Ovary (tissue), 7 donors: ENCODE measurements at regions not wholly inside any gene's neighbourhood (a gene's known extent, or its start where the extent isn't known, plus 50 kb on each side); places are given as distances from the start of the nearest gene placed in this dataset.

Source experiments
- DNase-seq, 5 donors: peaks; one replicate each; pipeline ENCODE4 v3.0.0-alpha.2; 2019 to 2020
- H3K27ac ChIP-seq, 2 donors: fragments of 200-600 bp; one replicate each; pipeline versions ENCODE4 v1.5.1 to v1.8.0; 2019 to 2022
- H3K27me3 ChIP-seq: fragments of 200-600 bp; one replicate; pipeline ENCODE4 v1.8.0; 2022
- H3K36me3 ChIP-seq: fragments of 200-600 bp; sonication (generic); one replicate; pipeline ENCODE4 v1.5.1; 2019
- H3K4me1 ChIP-seq: one replicate; pipeline ENCODE4 v1.8.1; 2013; ENCODE audit warnings: mild to moderate bottlenecking, moderate library complexity; ENCODE audit not compliant: insufficient read depth
- H3K4me3 ChIP-seq: fragments of 200-600 bp; sonication (generic); one replicate; pipeline ENCODE4 v1.5.1; 2017
- H3K9me3 ChIP-seq, 2 donors: fragments of 200-600 bp in 1 of 2; sonication (generic) in 1 of 2; one replicate each; pipeline versions ENCODE4 v1.5.1 to v1.8.1; 2013 to 2019; ENCODE audit warnings: mild to moderate bottlenecking in 1 of 2, moderate library complexity in 1 of 2
- EP300 ChIP-seq: sonication (generic); formaldehyde crosslinking; IDR thresholded peaks from one replicate; pipeline ENCODE4 v1.6.1; 2017; ENCODE audit warnings: antibody characterized with exemption
- POLR2A ChIP-seq: fragments of 450-650 bp; IDR thresholded peaks from one replicate; pipeline ENCODE4 v1.6.1; 2017; ENCODE audit warnings: antibody characterized with exemption, mild to moderate bottlenecking, moderate library complexity
- WGBS, 3 donors: extraction: QIAGEN DNeasy Blood & Tissue Kit in 1 of 3; methylation state at CpG; one replicate each; pipeline versions ENCODE4 v1.1.5 to v1.1.7; 2013 to 2017; 5-methylcytosine and 5-hydroxymethylcytosine counted together
- intact Hi-C, 4 donors: fragments of 100-400 bp; cut with DNase I; formaldehyde crosslinking; loops; one replicate each; pipeline versions ENCODE4 v1.11.0 to v1.15.1; 2022 to 2023
- TF ChIP-seq, protein P1 (sequence below), 3 donors: fragments of 450-650 bp in 2 of 3; fragments of 200-600 bp in 1 of 3; IDR thresholded peaks; one replicate each; pipeline versions ENCODE4 v1.5.1 to v1.8.0; 2016 to 2022; ENCODE audit warnings: antibody characterized with exemption in 3 of 3, mild to moderate bottlenecking in 1 of 3
- donor health status: DM: no; HTN: no; CAD: no; lungs with moderate emphysema.
- donor health status: DM: no; HTN: no; CAD: no.
- donor health status: Bipolar disorder and iron deficiency.
- donor health status: DM: no; HTN: no; CAD: no.
- donor health status: DM: yes; HTN: yes; CAD: no.

DNA sequence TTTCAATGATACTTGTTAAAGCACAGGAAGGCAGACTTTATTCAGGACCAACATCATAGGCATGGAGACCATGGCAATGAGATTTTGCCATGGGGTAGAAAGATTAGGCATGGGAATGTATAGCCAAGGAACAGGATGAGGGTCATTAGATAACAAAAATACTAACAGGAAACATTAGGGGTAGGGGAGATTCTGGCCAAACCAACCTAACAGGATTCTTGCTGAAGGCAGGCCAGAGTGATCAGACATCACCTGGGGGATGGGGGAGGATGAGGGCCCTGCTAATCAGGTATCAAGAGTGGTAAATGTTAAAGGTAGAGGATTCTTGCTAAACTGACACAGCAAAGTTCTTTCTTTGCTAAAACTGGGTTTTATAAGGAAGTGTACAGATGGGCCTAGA, 481.8 kb downstream of the ETS1 start:
- Histone ChIP-seq H3K27ac (no peak overlapping the region), H3K36me3 (no peaks in the 10 kb centered on the region), H3K27me3 (no peaks in the 10 kb centered on the region), H3K4me3 (no peak overlapping the region), H3K4me1 (no peaks in the 10 kb centered on the region), H3K9me3 (no peaks in the 10 kb centered on the region)
- no peak for TF ChIP-seq EP300
- TF ChIP-seq POLR2A = no peak
- TF ChIP-seq, protein P1, sequence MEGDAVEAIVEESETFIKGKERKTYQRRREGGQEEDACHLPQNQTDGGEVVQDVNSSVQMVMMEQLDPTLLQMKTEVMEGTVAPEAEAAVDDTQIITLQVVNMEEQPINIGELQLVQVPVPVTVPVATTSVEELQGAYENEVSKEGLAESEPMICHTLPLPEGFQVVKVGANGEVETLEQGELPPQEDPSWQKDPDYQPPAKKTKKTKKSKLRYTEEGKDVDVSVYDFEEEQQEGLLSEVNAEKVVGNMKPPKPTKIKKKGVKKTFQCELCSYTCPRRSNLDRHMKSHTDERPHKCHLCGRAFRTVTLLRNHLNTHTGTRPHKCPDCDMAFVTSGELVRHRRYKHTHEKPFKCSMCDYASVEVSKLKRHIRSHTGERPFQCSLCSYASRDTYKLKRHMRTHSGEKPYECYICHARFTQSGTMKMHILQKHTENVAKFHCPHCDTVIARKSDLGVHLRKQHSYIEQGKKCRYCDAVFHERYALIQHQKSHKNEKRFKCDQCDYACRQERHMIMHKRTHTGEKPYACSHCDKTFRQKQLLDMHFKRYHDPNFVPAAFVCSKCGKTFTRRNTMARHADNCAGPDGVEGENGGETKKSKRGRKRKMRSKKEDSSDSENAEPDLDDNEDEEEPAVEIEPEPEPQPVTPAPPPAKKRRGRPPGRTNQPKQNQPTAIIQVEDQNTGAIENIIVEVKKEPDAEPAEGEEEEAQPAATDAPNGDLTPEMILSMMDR (IDR thresholded peaks at IDR 0.05) = no peak
- DNase-seq = no peak
- intact Hi-C loops = no loop called here

DNA sequence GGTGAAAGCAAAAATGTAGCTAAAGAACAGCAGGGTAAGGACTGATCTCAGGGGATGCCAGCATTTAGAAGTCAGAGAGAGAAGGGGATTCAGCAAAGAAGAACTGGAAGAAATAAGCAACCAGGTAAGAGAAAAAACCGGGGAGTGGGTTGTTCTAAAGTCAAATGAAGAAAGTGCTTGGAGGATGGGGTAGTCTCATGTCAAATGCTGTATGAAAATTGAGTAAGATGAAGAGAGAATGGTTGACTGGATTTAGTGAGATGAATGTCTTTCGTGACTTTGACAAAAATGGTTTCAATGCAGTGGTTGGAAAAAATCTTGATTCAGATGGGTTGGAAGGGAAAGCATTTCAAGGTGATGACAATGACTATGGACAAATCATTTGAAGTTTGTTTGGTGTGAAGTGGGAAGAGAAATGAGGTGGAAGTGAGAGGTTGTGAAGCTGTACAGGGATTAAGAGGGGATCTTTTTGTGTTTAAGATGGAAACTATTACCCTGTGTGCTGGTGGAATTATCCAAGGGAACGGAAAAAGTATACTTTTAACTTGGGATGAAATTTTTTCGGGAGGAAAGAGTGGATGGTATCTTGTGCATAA, 484.0 kb downstream of the ETS1 start:
- TF ChIP-seq EP300 (no peak), POLR2A (no peak)
- TF ChIP-seq, protein P1 (IDR thresholded peaks at IDR 0.05) = no peak
- Histone ChIP-seq H3K27ac (no peak overlapping the region), H3K9me3 (no peaks in the 10 kb centered on the region), H3K4me3 (no peak overlapping the region), H3K27me3 (no peaks in the 10 kb centered on the region), H3K4me1 (no peaks in the 10 kb centered on the region), H3K36me3 (no peaks in the 10 kb centered on the region)
- no peak for DNase-seq
- WGBS, 3 donors = 89 to 96% (median 92%) methylated on average over 4 of the region's 4 CpGs
- intact Hi-C loops = no loop called here

DNA sequence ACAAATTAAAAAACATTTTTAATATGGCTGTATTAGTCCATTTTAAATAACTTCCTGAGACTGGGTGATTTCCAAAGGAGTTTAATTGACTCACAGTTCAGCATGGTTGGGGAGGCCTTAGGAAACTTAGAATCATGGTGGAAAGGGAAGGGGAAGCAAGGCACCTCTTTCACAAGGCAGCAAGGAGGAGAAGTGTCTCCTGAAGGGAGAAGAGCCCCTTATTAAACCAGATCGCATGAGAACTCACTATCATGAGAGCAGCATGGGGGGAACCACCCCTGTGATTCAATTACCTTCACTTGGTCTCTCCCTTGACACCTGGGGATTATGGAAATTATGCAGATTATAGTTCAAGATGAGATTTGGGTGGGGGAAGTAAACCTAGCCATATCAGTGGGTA, 488.6 kb downstream of the ETS1 start:
- no peak overlapping the region for H3K4me3 ChIP-seq
- DNase-seq = no peak
- intact Hi-C loops = no loop called here
- no peaks in the 10 kb centered on the region for H3K9me3 ChIP-seq
- no peaks in the 10 kb centered on the region for H3K27me3 ChIP-seq
- no peak overlapping the region for H3K27ac ChIP-seq
- no peak for TF ChIP-seq POLR2A
- TF ChIP-seq EP300 = no peak
- TF ChIP-seq, protein P1 (IDR thresholded peaks at IDR 0.05) = no peak
- no peaks in the 10 kb centered on the region for H3K36me3 ChIP-seq
- H3K4me1 ChIP-seq = no peaks in the 10 kb centered on the region
- 61 to 74% (median 72%) methylated on average over 1 of the region's 1 CpG for WGBS, 3 donors

DNA sequence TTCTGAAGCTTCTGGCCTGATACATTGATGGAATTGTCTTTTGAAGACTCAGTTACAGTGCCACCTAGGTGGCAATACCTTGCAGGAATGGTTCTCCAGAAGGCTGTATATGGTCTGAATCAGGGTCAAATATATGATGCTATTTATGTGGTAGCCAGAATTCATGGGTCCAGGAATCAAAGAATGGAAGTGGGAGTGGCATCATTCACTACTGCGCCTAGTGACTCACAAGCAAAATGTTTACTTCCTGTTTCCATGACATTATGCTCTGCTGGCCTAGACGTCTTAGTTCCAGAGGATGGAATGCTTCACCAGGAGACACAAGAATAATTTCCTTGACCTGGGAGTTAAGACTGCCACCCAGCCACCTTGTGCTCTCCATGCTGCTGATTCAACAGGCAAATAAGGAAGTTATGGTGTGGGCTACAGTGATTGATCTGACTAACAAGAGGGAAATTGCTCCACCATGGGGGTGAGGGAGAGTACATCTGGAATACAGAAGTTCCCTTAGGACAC, 491.8 kb downstream of the ETS1 start:
- Histone ChIP-seq H3K4me1 (no peaks in the 10 kb centered on the region), H3K9me3 (no peaks in the 10 kb centered on the region), H3K36me3 (no peaks in the 10 kb centered on the region), H3K4me3 (no peak overlapping the region), H3K27ac (no peak overlapping the region), H3K27me3 (no peaks in the 10 kb centered on the region)
- no peak for DNase-seq
- 46 to 55% (median 47%) methylated on average over 2 of the region's 2 CpGs for WGBS, 3 donors
- TF ChIP-seq, protein P1 (IDR thresholded peaks at IDR 0.05) = no peak
- TF ChIP-seq EP300 = no peak
- no peak for TF ChIP-seq POLR2A
- intact Hi-C loops = no loop called here
